Fibroblast of lung (primary cell): ENCODE measurements at regions not wholly inside any gene's neighbourhood (a gene's known extent, or its start where the extent isn't known, plus 50 kb on each side); places are given as distances from the start of the nearest gene placed in this dataset.

ENCODE experiments used
- DNase-seq, 2 donors: peaks; one replicate each; pipeline versions ENCODE4 v3.0.0 to v3.0.0-alpha.2; 2010; ENCODE audit warnings: low read depth in 2 of 2
- H2AFZ ChIP-seq: 2 replicates; pipeline ENCODE4 v1.5.1; 2012; ENCODE audit warnings: low read length, control low read depth, inconsistent platforms
- H3K27ac ChIP-seq: 2 replicates; pipeline ENCODE4 v1.5.1; 2011; ENCODE audit warnings: low read length, control low read depth; ENCODE audit not compliant: insufficient read depth
- H3K27me3 ChIP-seq: 2 replicates; pipeline ENCODE4 v1.5.1; 2011; ENCODE audit warnings: mild to moderate bottlenecking, low read length; ENCODE audit not compliant: control insufficient read depth, insufficient read depth
- H3K36me3 ChIP-seq: 2 replicates; pipeline ENCODE4 v1.5.1; 2011; ENCODE audit warnings: low read length; ENCODE audit not compliant: control insufficient read depth, insufficient read depth
- H3K4me1 ChIP-seq: 2 replicates; pipeline ENCODE4 v1.5.1; 2011; ENCODE audit warnings: low read length; ENCODE audit not compliant: control insufficient read depth, insufficient read depth; ENCODE audit errors: extremely low read depth
- H3K4me2 ChIP-seq: 2 replicates; pipeline ENCODE4 v1.5.1; 2011; ENCODE audit warnings: low read length, control low read depth; ENCODE audit not compliant: insufficient read depth; ENCODE audit errors: extremely low read depth
- H3K4me3 ChIP-seq, 4 experiments: fragments of 200-600 bp in 1 of 4; sonication (generic) in 1 of 4; replicated peaks in 1 of 4; 2 replicates each; pipeline ENCODE4 v1.5.1; 2011 to 2016; ENCODE audit warnings: low read length in 4 of 4, low read depth in 3 of 4, mild to moderate bottlenecking in 3 of 4, control low read depth in 2 of 4, inconsistent platforms in 1 of 4, mixed read lengths in 1 of 4; ENCODE audit not compliant: insufficient read depth in 1 of 4; ENCODE audit errors: control extremely low read depth in 1 of 4
- H3K79me2 ChIP-seq: 2 replicates; pipeline ENCODE4 v1.5.1; 2012; ENCODE audit warnings: mild to moderate bottlenecking, low read length, inconsistent platforms; ENCODE audit not compliant: control insufficient read depth, insufficient read depth
- H3K9ac ChIP-seq: 2 replicates; pipeline ENCODE4 v1.5.1; 2011; ENCODE audit warnings: mild to moderate bottlenecking, low read length, control low read depth; ENCODE audit not compliant: insufficient read depth
- H3K9me3 ChIP-seq: 2 replicates; pipeline ENCODE4 v1.5.1; 2012; ENCODE audit warnings: low read depth, low read length; ENCODE audit not compliant: control insufficient read depth, insufficient read depth
- H4K20me1 ChIP-seq: 2 replicates; pipeline ENCODE4 v1.5.1; 2011; ENCODE audit warnings: low read length; ENCODE audit not compliant: control insufficient read depth, insufficient read depth; ENCODE audit errors: extremely low read depth
- EZH2 ChIP-seq: IDR thresholded peaks from 2 replicates; pipeline ENCODE4 v1.5.1; 2012; ENCODE audit warnings: low read length, control low read depth, mild to moderate bottlenecking; ENCODE audit errors: missing control alignments
- TF ChIP-seq, protein P1 (sequence below), 2 donors: IDR thresholded peaks in 1 of 2; conservative IDR thresholded peaks in 1 of 2; 1 replicate in 1 of 2; 2 replicates in 1 of 2; pipeline ENCODE4 v1.5.1; 2011 to 2012; ENCODE audit warnings: low read length in 2 of 2, control low read depth in 1 of 2, inconsistent platforms in 1 of 2, low read depth in 1 of 2, mild to moderate bottlenecking in 1 of 2

DNA sequence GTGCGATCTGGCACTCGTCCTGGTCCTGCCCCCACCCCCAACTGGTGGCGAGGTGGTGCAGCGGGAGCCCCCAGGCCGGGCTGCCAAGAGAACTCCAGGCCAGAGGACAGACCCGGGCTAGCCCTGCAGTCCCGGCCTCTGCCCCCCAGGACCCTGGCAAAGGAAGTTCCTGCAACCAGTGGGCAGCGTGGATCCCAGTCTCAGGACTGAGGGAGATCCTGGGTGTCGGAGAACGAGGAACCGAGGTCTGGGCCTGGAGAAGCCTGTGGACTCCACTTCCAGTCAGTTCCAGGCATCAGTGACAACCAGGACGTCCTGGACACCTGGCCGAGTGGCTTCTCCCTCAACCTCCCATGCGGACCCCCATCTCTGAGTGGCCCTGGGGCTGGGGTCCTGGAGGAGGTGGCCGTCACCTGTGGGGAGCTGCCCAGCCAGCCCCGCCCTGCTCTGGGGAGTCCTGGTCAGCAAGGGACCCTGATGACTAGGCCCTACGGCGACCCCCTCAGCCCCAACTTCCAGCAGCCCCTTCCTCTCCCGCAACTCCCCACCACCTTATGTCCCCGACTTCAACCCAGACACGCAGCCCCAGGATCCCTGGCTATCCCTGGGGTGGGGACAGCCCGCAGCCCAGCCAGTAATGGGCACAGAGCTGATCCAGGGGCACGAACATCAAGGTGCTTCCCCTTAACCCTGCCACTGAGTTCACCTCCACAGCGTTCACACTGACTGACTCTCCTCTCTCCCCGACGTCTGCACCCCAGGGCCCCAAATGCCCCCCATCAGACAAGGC, 53.7 kb upstream of the NKX1-1 start:
- Histone ChIP-seq H3K9ac (no peak overlapping the region), H4K20me1 (no peaks in the 10 kb centered on the region), H3K27me3 (peaks cover 7% of the 10 kb centered on the region), H3K4me3 (no peak overlapping the region), H3K4me2 (no peak overlapping the region), H3K79me2 (no peaks in the 10 kb centered on the region), H3K27ac (no peak overlapping the region), H3K9me3 (no peaks in the 10 kb centered on the region), H3K4me1 (no peaks in the 10 kb centered on the region), H3K36me3 (no peaks in the 10 kb centered on the region), H2AFZ (no peak overlapping the region)
- no peak for TF ChIP-seq EZH2
- TF ChIP-seq, protein P1, sequence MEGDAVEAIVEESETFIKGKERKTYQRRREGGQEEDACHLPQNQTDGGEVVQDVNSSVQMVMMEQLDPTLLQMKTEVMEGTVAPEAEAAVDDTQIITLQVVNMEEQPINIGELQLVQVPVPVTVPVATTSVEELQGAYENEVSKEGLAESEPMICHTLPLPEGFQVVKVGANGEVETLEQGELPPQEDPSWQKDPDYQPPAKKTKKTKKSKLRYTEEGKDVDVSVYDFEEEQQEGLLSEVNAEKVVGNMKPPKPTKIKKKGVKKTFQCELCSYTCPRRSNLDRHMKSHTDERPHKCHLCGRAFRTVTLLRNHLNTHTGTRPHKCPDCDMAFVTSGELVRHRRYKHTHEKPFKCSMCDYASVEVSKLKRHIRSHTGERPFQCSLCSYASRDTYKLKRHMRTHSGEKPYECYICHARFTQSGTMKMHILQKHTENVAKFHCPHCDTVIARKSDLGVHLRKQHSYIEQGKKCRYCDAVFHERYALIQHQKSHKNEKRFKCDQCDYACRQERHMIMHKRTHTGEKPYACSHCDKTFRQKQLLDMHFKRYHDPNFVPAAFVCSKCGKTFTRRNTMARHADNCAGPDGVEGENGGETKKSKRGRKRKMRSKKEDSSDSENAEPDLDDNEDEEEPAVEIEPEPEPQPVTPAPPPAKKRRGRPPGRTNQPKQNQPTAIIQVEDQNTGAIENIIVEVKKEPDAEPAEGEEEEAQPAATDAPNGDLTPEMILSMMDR (conservative IDR thresholded peaks at IDR 0.05 in 1 of 2, IDR thresholded peaks at IDR 0.05 in 1 of 2; ENCODE audit: low read depth in 1 of 2, low read length in 2 of 2), result no peak
- DNase-seq, result no peak

DNA sequence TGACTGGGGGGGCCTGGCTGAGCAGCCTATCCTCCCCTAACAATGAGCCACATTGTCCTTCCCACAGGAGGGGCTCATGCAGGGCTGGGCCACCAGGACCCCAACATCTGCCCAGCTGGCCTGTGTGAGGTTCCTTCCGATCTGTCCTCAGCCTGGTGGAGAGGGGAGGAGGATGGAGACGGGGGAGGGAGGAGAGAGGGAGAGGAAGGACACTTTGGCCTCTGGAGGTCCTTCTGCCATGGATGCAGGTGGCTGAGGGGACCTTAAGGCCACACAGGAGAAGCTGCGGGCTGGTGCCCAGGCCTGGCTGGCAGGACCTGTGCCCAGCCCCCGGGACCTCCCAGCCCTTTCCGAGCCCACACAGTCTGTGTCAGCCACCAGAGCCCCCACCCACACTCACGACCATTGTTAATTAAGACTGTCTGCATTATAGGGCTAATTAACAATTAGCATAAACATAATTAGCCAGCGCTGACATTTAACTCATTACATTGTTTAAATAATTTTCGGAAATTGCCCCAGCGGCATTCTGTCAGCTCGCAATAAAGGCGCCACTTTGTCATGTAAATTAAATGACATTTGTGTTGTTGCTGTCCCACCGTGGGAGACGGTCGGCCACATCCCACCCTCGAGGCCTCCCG, 53.0 kb upstream of the NKX1-1 start:
- H3K79me2 ChIP-seq, result no peaks in the 10 kb centered on the region
- no peaks in the 10 kb centered on the region for H3K4me1 ChIP-seq
- no peak overlapping the region for H3K4me3 ChIP-seq
- H3K27me3 ChIP-seq, result peaks cover 7% of the 10 kb centered on the region
- no peak overlapping the region for H3K9ac ChIP-seq
- no peak overlapping the region for H2AFZ ChIP-seq
- no peaks in the 10 kb centered on the region for H4K20me1 ChIP-seq
- no peaks in the 10 kb centered on the region for H3K9me3 ChIP-seq
- no peak for DNase-seq
- no peak overlapping the region for H3K27ac ChIP-seq
- H3K4me2 ChIP-seq, result no peak overlapping the region
- TF ChIP-seq, protein P1 (conservative IDR thresholded peaks at IDR 0.05 in 1 of 2, IDR thresholded peaks at IDR 0.05 in 1 of 2; ENCODE audit: low read depth in 1 of 2, low read length in 2 of 2), result no peak
- no peak for TF ChIP-seq EZH2
- no peaks in the 10 kb centered on the region for H3K36me3 ChIP-seq

DNA sequence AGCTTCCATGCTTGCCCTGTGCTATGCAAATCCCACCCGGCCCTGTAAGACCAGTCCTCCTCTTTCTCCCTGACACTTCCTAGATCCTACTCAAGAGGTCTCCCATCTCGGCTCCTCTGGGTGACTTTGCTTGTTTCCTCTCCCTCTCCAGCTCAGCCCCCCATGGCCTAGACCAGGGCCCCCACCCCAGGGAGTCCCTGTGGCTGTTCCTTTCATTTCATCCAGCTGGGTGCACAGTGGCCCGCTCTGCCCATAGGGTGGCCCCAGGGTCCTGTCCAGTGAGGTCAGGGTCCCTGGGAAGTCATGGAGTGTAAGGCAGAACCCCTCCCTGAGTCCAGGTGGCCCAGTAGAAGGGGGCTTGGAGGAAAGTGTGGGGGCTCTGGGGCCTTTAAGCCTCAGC, 52.3 kb upstream of the NKX1-1 start:
- TF ChIP-seq, protein P1 (conservative IDR thresholded peaks at IDR 0.05 in 1 of 2, IDR thresholded peaks at IDR 0.05 in 1 of 2; ENCODE audit: low read depth in 1 of 2, low read length in 2 of 2), result no peak
- TF ChIP-seq EZH2, result no peak
- Histone ChIP-seq H3K4me2 (no peak overlapping the region), H3K36me3 (no peaks in the 10 kb centered on the region), H3K4me3 (no peak overlapping the region), H3K9me3 (no peaks in the 10 kb centered on the region), H3K4me1 (no peaks in the 10 kb centered on the region), H3K9ac (no peak overlapping the region), H3K27ac (no peak overlapping the region), H2AFZ (no peak overlapping the region), H3K79me2 (no peaks in the 10 kb centered on the region), H4K20me1 (no peaks in the 10 kb centered on the region), H3K27me3 (peaks cover 7% of the 10 kb centered on the region)
- no peak for DNase-seq
